ENCODE measurements at regions not wholly inside any gene's neighbourhood (a gene's known extent, or its start where the extent isn't known, plus 50 kb on each side); places are given as distances from the start of the nearest gene placed in this dataset.

- no peaks in the 10 kb centered on the region for H3K79me2 ChIP-seq (ENCODE audit: insufficient read depth, low read length)
- no peaks in the 10 kb centered on the region for H3K9me2 ChIP-seq (replicated peaks; ENCODE audit: insufficient read depth, low read length)
- H2AFZ ChIP-seq (ENCODE audit: low read depth, low read length, severe bottlenecking) = no peak overlapping the region
- H3F3A ChIP-seq (ENCODE audit: insufficient read depth) = no peaks in the 10 kb centered on the region
- H3K9ac ChIP-seq (ENCODE audit: low read length) = no peak overlapping the region
- H3K27me3 ChIP-seq (ENCODE audit: low read length) = no peaks in the 10 kb centered on the region
- TF ChIP-seq CTCF (IDR thresholded peaks at IDR 0.05; ENCODE audit: insufficient read depth, low read length, poor library complexity, severe bottlenecking) (no peak), EZH2phosphoT487 (conservative IDR thresholded peaks at IDR 0.05; ENCODE audit: low read length) (no peak)
- H3K4me2 ChIP-seq (ENCODE audit: low read depth, low read length, poor library complexity, severe bottlenecking) = no peak overlapping the region
- H3K4me3 ChIP-seq (ENCODE audit: insufficient read depth, low read length, poor library complexity, severe bottlenecking) = no peak overlapping the region
- H3K27ac ChIP-seq (ENCODE audit: low read depth, low read length) = no peak overlapping the region
- no peaks in the 10 kb centered on the region for H3K36me3 ChIP-seq (ENCODE audit: low read length)
- H3K9me3 ChIP-seq (ENCODE audit: insufficient read depth, low read length) = no peaks in the 10 kb centered on the region
- H4K20me1 ChIP-seq (ENCODE audit: low read depth, low read length) = no peaks in the 10 kb centered on the region
Observed at GRCh38 chr2:217739741-217740140, 263.1 kb downstream of the TNS1 start.

- no peaks in the 10 kb centered on the region for H3K79me2 ChIP-seq (ENCODE audit: insufficient read depth, low read length)
- no peak overlapping the region for H3K9ac ChIP-seq (ENCODE audit: low read length)
- no peaks in the 10 kb centered on the region for H3K36me3 ChIP-seq (ENCODE audit: low read length)
- no peaks in the 10 kb centered on the region for H3K27me3 ChIP-seq (ENCODE audit: low read length)
- H3K4me3 ChIP-seq (ENCODE audit: insufficient read depth, low read length, poor library complexity, severe bottlenecking) = no peak overlapping the region
- no peaks in the 10 kb centered on the region for H4K20me1 ChIP-seq (ENCODE audit: low read depth, low read length)
- no peaks in the 10 kb centered on the region for H3K9me2 ChIP-seq (replicated peaks; ENCODE audit: insufficient read depth, low read length)
- H3K9me3 ChIP-seq (ENCODE audit: insufficient read depth, low read length) = no peaks in the 10 kb centered on the region
- no peak overlapping the region for H2AFZ ChIP-seq (ENCODE audit: low read depth, low read length, severe bottlenecking)
- H3F3A ChIP-seq (ENCODE audit: insufficient read depth) = no peaks in the 10 kb centered on the region
- H3K4me2 ChIP-seq (ENCODE audit: low read depth, low read length, poor library complexity, severe bottlenecking) = no peak overlapping the region
- TF ChIP-seq CTCF (IDR thresholded peaks at IDR 0.05; ENCODE audit: insufficient read depth, low read length, poor library complexity, severe bottlenecking) (no peak), EZH2phosphoT487 (conservative IDR thresholded peaks at IDR 0.05; ENCODE audit: low read length) (no peak)
- no peak overlapping the region for H3K27ac ChIP-seq (ENCODE audit: low read depth, low read length)
Observed at GRCh38 chr2:217738061-217738460, 264.7 kb downstream of the TNS1 start.

- Histone ChIP-seq H3K9me3 (ENCODE audit: insufficient read depth, low read length) (no peaks in the 10 kb centered on the region), H2AFZ (ENCODE audit: low read depth, low read length, severe bottlenecking) (no peak overlapping the region), H3K36me3 (ENCODE audit: low read length) (no peaks in the 10 kb centered on the region), H3K4me2 (ENCODE audit: low read depth, low read length, poor library complexity, severe bottlenecking) (no peak overlapping the region), H4K20me1 (ENCODE audit: low read depth, low read length) (no peaks in the 10 kb centered on the region), H3K27me3 (ENCODE audit: low read length) (no peaks in the 10 kb centered on the region), H3K9ac (ENCODE audit: low read length) (no peak overlapping the region), H3K4me3 (ENCODE audit: insufficient read depth, low read length, poor library complexity, severe bottlenecking) (no peak overlapping the region), H3K79me2 (ENCODE audit: insufficient read depth, low read length) (no peaks in the 10 kb centered on the region), H3K27ac (ENCODE audit: low read depth, low read length) (no peak overlapping the region), H3F3A (ENCODE audit: insufficient read depth) (no peaks in the 10 kb centered on the region), H3K9me2 (replicated peaks; ENCODE audit: insufficient read depth, low read length) (no peaks in the 10 kb centered on the region)
- no peak for TF ChIP-seq EZH2phosphoT487 (conservative IDR thresholded peaks at IDR 0.05; ENCODE audit: low read length)
- no peak for TF ChIP-seq CTCF (IDR thresholded peaks at IDR 0.05; ENCODE audit: insufficient read depth, low read length, poor library complexity, severe bottlenecking)
Observed at GRCh38 chr2:217736776-217737550, 265.8 kb downstream of the TNS1 start.

Measured in SU-DHL-6 (cell line).